ENCODE measurements at regions not wholly inside any gene's neighbourhood (a gene's known extent, or its start where the extent isn't known, plus 50 kb on each side); places are given as distances from the start of the nearest gene placed in this dataset.
"Not testable (repeated sequence)": the region's sequence is repeated elsewhere in the genome, so short reads cannot be mapped to it uniquely, and the experiment has no call there.

- not testable (repeated sequence) for TF ChIP-seq ELF4, ZNF384, TARDBP (IDR thresholded peaks at IDR 0.05)
- TF ChIP-seq, protein P1, sequence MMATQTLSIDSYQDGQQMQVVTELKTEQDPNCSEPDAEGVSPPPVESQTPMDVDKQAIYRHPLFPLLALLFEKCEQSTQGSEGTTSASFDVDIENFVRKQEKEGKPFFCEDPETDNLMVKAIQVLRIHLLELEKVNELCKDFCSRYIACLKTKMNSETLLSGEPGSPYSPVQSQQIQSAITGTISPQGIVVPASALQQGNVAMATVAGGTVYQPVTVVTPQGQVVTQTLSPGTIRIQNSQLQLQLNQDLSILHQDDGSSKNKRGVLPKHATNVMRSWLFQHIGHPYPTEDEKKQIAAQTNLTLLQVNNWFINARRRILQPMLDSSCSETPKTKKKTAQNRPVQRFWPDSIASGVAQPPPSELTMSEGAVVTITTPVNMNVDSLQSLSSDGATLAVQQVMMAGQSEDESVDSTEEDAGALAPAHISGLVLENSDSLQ (IDR thresholded peaks at IDR 0.05): not testable (repeated sequence)
Measured at GRCh38 chr17:15860774-15861173, 84.2 kb upstream of the ADORA2B start.

Data from HEK293T (cell line).